Endothelial cell (in vitro differentiated cells): ENCODE measurements at regions not wholly inside any gene's neighbourhood (a gene's known extent, or its start where the extent isn't known, plus 50 kb on each side); places are given as distances from the start of the nearest gene placed in this dataset.

Experiments used
- DNase-seq: peaks from one replicate; pipeline ENCODE4 v3.0.0; 2021; ENCODE audit warnings: low spot score
- H3K27ac Mint-ChIP-seq: one replicate; pipeline ENCODE4 v1.8.0; 2021; ENCODE audit warnings: mixed read lengths, inconsistent platforms; ENCODE audit not compliant: unreplicated experiment
- H3K27me3 Mint-ChIP-seq: one replicate; pipeline ENCODE4 v1.8.0; 2021; ENCODE audit warnings: mild to moderate bottlenecking, moderate library complexity, mixed read lengths, inconsistent platforms; ENCODE audit not compliant: unreplicated experiment
- H3K36me3 Mint-ChIP-seq: one replicate; pipeline ENCODE4 v1.8.0; 2021; ENCODE audit warnings: mild to moderate bottlenecking, low read depth, mixed read lengths, inconsistent platforms; ENCODE audit not compliant: unreplicated experiment
- H3K4me1 Mint-ChIP-seq: one replicate; pipeline ENCODE4 v1.8.0; 2021; ENCODE audit warnings: mild to moderate bottlenecking, mixed read lengths, inconsistent platforms; ENCODE audit not compliant: unreplicated experiment
- H3K4me3 Mint-ChIP-seq: one replicate; pipeline ENCODE4 v1.8.0; 2021; ENCODE audit warnings: mild to moderate bottlenecking, mixed read lengths, inconsistent platforms; ENCODE audit not compliant: unreplicated experiment
- H3K9me3 Mint-ChIP-seq: one replicate; pipeline ENCODE4 v1.8.0; 2021; ENCODE audit warnings: mixed read lengths, inconsistent platforms; ENCODE audit not compliant: unreplicated experiment
- CTCF ChIP-seq: fragments of 200-600 bp; sonication (generic); IDR thresholded peaks from one replicate; pipeline ENCODE4 v1.5.0; 2021; ENCODE audit warnings: antibody characterized with exemption; ENCODE audit not compliant: unreplicated experiment

- TF ChIP-seq CTCF = no peak
- Mint-ChIP-seq H3K9me3 (no peaks in the 10 kb centered on the region), H3K27ac (no peak overlapping the region), H3K36me3 (no peaks in the 10 kb centered on the region), H3K4me1 (no peaks in the 10 kb centered on the region), H3K27me3 (no peaks in the 10 kb centered on the region), H3K4me3 (no peak overlapping the region)
- no peak for DNase-seq
Observed at GRCh38 chr13:60969656-60970055, 446.0 kb downstream of the PCDH20 start.

GRCh38 chr13:60959427-60959826 is 456.2 kb downstream of the PCDH20 start:
- H3K4me1 Mint-ChIP-seq = no peaks in the 10 kb centered on the region
- H3K9me3 Mint-ChIP-seq = no peaks in the 10 kb centered on the region
- DNase-seq = no peak
- no peak overlapping the region for H3K4me3 Mint-ChIP-seq
- no peak for TF ChIP-seq CTCF
- no peaks in the 10 kb centered on the region for H3K36me3 Mint-ChIP-seq
- H3K27ac Mint-ChIP-seq = no peak overlapping the region
- H3K27me3 Mint-ChIP-seq = no peaks in the 10 kb centered on the region

- DNase-seq = no peak
Observed at GRCh38 chr13:60957816-60958215, 457.8 kb downstream of the PCDH20 start.

GRCh38 chr13:60945396-60945795 is 470.3 kb downstream of the PCDH20 start:
- Mint-ChIP-seq H3K4me3 (no peak overlapping the region), H3K9me3 (no peaks in the 10 kb centered on the region), H3K27ac (no peak overlapping the region), H3K4me1 (no peaks in the 10 kb centered on the region), H3K36me3 (no peaks in the 10 kb centered on the region), H3K27me3 (peaks cover 1% of the 10 kb centered on the region)
- no peak for TF ChIP-seq CTCF
- no peak for DNase-seq

More at GRCh38 chr13:60957816-60958215, 457.8 kb downstream of the PCDH20 start:
- Mint-ChIP-seq H3K4me3 (no peak overlapping the region), H3K4me1 (no peaks in the 10 kb centered on the region), H3K36me3 (no peaks in the 10 kb centered on the region), H3K9me3 (no peaks in the 10 kb centered on the region), H3K27me3 (no peaks in the 10 kb centered on the region), H3K27ac (no peak overlapping the region)
- TF ChIP-seq CTCF = no peak

- Mint-ChIP-seq H3K4me1 (no peaks in the 10 kb centered on the region), H3K27ac (no peak overlapping the region), H3K27me3 (peaks cover 1% of the 10 kb centered on the region), H3K4me3 (no peak overlapping the region), H3K9me3 (no peaks in the 10 kb centered on the region), H3K36me3 (no peaks in the 10 kb centered on the region)
- DNase-seq = no peak
- no peak for TF ChIP-seq CTCF
Observed at GRCh38 chr13:60944863-60945262, 470.8 kb downstream of the PCDH20 start.
